ENCODE measurements at regions not wholly inside any gene's neighbourhood (a gene's known extent, or its start where the extent isn't known, plus 50 kb on each side); places are given as distances from the start of the nearest gene placed in this dataset.

- Histone ChIP-seq H3K4me1 (ENCODE audit: control insufficient read depth, extremely low read depth, insufficient read depth, low read length) (peaks cover 8% of the 10 kb centered on the region), H3K27ac (ENCODE audit: insufficient read depth, low read depth, low read length) (no peak overlapping the region), H3K9me1 (replicated peaks; ENCODE audit: control insufficient read depth, extremely low read depth, insufficient read depth, low read length) (no peaks in the 10 kb centered on the region), H4K20me1 (replicated peaks; ENCODE audit: control insufficient read depth, extremely low read depth, insufficient read depth, low read length) (no peaks in the 10 kb centered on the region), H3K36me3 (ENCODE audit: control insufficient read depth in 2 of 2, extremely low read depth in 1 of 2, insufficient read depth in 2 of 2, low read length in 2 of 2) (no peaks in the 10 kb centered on the region), H3K9me3 (replicated peaks; ENCODE audit: control insufficient read depth, insufficient read depth, low read length) (no peaks in the 10 kb centered on the region), H3K4me3 (replicated peaks in 1 of 3; ENCODE audit: insufficient read depth in 1 of 3, low read depth in 1 of 3, low read length in 3 of 3) (no peak overlapping the region), H2AFZ (ENCODE audit: low read depth, low read length) (no peak overlapping the region), H3K79me2 (ENCODE audit: control insufficient read depth, insufficient read depth, low read length) (no peaks in the 10 kb centered on the region), H3K4me2 (ENCODE audit: insufficient read depth, low read length) (no peak overlapping the region), H3K9ac (replicated peaks; ENCODE audit: extremely low read depth, insufficient read depth, low read length) (no peak overlapping the region), H3K27me3 (ENCODE audit: control insufficient read depth in 2 of 2, insufficient read depth in 2 of 2, low read length in 2 of 2) (no peaks in the 10 kb centered on the region)
- FAIRE-seq (no peak), DNase-seq (ENCODE audit: low read depth, low spot score) (no peak)
- TF ChIP-seq CTCF (IDR thresholded peaks at IDR 0.05; ENCODE audit: extremely low read depth in 1 of 2, insufficient read depth in 1 of 2, low read depth in 1 of 2, low read length in 2 of 2) (peak in 1 of 2 donors; percentile 19), GATA2 (IDR thresholded peaks at IDR 0.05; ENCODE audit: insufficient read depth, insufficient read length, low read depth, low read length) (no peak)
- ChIA-PET POLR2A (no interaction called here), CTCF (no interaction called here)
- no TSS peak for BruUV-seq (replicated peaks)
- dilution Hi-C loops (cut with MboI; ENCODE audit: extremely low pct_ligation_motif_present, low sequenced_read_pairs), result loop anchor here (25.0 kb wide), 3 partner anchors 331 to 606 kb away; no protein-coding TSS in a partner anchor
- intact Hi-C loops (cut with micrococcal nuclease), result no loop called here
Observed at GRCh38 chr11:128643661-128644317, 50.1 kb upstream of the FLI1 start.

Data from endothelial cell of umbilical vein (primary cell).